Ishikawa (cell line): ENCODE measurements at regions not wholly inside any gene's neighbourhood (a gene's known extent, or its start where the extent isn't known, plus 50 kb on each side); places are given as distances from the start of the nearest gene placed in this dataset.

Experiments
- CEBPB ChIP-seq: IDR thresholded peaks from 2 replicates; pipeline ENCODE4 v1.6.1; 2012
- CREB1 ChIP-seq: IDR thresholded peaks from 2 replicates; pipeline ENCODE4 v1.6.1; 2012; ENCODE audit warnings: low read depth
- EGR1 ChIP-seq: IDR thresholded peaks from 2 replicates; pipeline ENCODE4 v1.6.1; 2012
- EP300 ChIP-seq: IDR thresholded peaks from 2 replicates; pipeline ENCODE4 v1.6.1; 2012; ENCODE audit warnings: borderline replicate concordance
- FOXM1 ChIP-seq: IDR thresholded peaks from 2 replicates; pipeline ENCODE4 v1.6.1; 2012; ENCODE audit warnings: low read depth, borderline replicate concordance
- MAX ChIP-seq: IDR thresholded peaks from 2 replicates; pipeline ENCODE4 v1.6.1; 2012
- NFIC ChIP-seq: IDR thresholded peaks from 2 replicates; pipeline ENCODE4 v1.6.1; 2012
- RAD21 ChIP-seq: IDR thresholded peaks from 2 replicates; pipeline ENCODE4 v1.6.1; 2012; ENCODE audit warnings: low read depth
- TAF1 ChIP-seq: IDR thresholded peaks from 2 replicates; pipeline ENCODE4 v1.6.1; 2012; ENCODE audit warnings: low read depth, mild to moderate bottlenecking
- TCF12 ChIP-seq: IDR thresholded peaks from 2 replicates; pipeline ENCODE4 v1.6.1; 2012; ENCODE audit warnings: low read depth
- TEAD4 ChIP-seq: IDR thresholded peaks from 2 replicates; pipeline ENCODE4 v1.6.1; 2012
- YY1 ChIP-seq: IDR thresholded peaks from 2 replicates; pipeline ENCODE4 v1.6.1; 2012; ENCODE audit warnings: low read depth
- ZBTB7A ChIP-seq: IDR thresholded peaks from 2 replicates; pipeline ENCODE4 v1.6.1; 2012; ENCODE audit warnings: low read depth
- TF ChIP-seq, protein P1 (sequence below): IDR thresholded peaks from 2 replicates; pipeline ENCODE4 v1.6.1; 2012
- TF ChIP-seq, protein P2 (sequence below): IDR thresholded peaks from 2 replicates; pipeline ENCODE4 v1.6.1; 2012; ENCODE audit warnings: low read depth, mild to moderate bottlenecking

GRCh38 chr11:98955551-98955950, 65.2 kb upstream of the CNTN5 start:
- TF ChIP-seq EP300 (no peak), CEBPB (no peak), RAD21 (no peak), FOXM1 (no peak), TCF12 (no peak), MAX (no peak), YY1 (no peak), CREB1 (no peak), TEAD4 (no peak), NFIC (no peak), ZBTB7A (no peak), EGR1 (no peak)
- TF ChIP-seq, protein P1, sequence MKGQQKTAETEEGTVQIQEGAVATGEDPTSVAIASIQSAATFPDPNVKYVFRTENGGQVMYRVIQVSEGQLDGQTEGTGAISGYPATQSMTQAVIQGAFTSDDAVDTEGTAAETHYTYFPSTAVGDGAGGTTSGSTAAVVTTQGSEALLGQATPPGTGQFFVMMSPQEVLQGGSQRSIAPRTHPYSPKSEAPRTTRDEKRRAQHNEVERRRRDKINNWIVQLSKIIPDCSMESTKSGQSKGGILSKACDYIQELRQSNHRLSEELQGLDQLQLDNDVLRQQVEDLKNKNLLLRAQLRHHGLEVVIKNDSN: no peak
- TF ChIP-seq, protein P2, sequence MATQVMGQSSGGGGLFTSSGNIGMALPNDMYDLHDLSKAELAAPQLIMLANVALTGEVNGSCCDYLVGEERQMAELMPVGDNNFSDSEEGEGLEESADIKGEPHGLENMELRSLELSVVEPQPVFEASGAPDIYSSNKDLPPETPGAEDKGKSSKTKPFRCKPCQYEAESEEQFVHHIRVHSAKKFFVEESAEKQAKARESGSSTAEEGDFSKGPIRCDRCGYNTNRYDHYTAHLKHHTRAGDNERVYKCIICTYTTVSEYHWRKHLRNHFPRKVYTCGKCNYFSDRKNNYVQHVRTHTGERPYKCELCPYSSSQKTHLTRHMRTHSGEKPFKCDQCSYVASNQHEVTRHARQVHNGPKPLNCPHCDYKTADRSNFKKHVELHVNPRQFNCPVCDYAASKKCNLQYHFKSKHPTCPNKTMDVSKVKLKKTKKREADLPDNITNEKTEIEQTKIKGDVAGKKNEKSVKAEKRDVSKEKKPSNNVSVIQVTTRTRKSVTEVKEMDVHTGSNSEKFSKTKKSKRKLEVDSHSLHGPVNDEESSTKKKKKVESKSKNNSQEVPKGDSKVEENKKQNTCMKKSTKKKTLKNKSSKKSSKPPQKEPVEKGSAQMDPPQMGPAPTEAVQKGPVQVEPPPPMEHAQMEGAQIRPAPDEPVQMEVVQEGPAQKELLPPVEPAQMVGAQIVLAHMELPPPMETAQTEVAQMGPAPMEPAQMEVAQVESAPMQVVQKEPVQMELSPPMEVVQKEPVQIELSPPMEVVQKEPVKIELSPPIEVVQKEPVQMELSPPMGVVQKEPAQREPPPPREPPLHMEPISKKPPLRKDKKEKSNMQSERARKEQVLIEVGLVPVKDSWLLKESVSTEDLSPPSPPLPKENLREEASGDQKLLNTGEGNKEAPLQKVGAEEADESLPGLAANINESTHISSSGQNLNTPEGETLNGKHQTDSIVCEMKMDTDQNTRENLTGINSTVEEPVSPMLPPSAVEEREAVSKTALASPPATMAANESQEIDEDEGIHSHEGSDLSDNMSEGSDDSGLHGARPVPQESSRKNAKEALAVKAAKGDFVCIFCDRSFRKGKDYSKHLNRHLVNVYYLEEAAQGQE: no peak

- no peak for TF ChIP-seq TCF12
- TF ChIP-seq TAF1: no peak
- TF ChIP-seq FOXM1: no peak
- TF ChIP-seq, protein P2: no peak
- TF ChIP-seq RAD21: no peak
- no peak for TF ChIP-seq CREB1
- TF ChIP-seq EP300: no peak
- TF ChIP-seq, protein P1: no peak
- TF ChIP-seq CEBPB: no peak
- TF ChIP-seq TEAD4: no peak
- no peak for TF ChIP-seq ZBTB7A
- no peak for TF ChIP-seq EGR1
- no peak for TF ChIP-seq YY1
- TF ChIP-seq MAX: no peak
Measured at GRCh38 chr11:98964146-98964545, 56.6 kb upstream of the CNTN5 start.

GRCh38 chr11:98965358-98965757, 55.4 kb upstream of the CNTN5 start:
- TF ChIP-seq, protein P1: no peak
- TF ChIP-seq MAX: no peak
- no peak for TF ChIP-seq YY1
- TF ChIP-seq EGR1: no peak
- TF ChIP-seq EP300: no peak
- TF ChIP-seq NFIC: no peak
- no peak for TF ChIP-seq TEAD4
- TF ChIP-seq ZBTB7A: no peak
- TF ChIP-seq TCF12: no peak

GRCh38 chr11:98965775-98966174, 55.0 kb upstream of the CNTN5 start:
- TF ChIP-seq RAD21 (no peak), FOXM1 (no peak), EGR1 (no peak), TAF1 (no peak), EP300 (no peak), CREB1 (no peak), TCF12 (no peak)

DNA sequence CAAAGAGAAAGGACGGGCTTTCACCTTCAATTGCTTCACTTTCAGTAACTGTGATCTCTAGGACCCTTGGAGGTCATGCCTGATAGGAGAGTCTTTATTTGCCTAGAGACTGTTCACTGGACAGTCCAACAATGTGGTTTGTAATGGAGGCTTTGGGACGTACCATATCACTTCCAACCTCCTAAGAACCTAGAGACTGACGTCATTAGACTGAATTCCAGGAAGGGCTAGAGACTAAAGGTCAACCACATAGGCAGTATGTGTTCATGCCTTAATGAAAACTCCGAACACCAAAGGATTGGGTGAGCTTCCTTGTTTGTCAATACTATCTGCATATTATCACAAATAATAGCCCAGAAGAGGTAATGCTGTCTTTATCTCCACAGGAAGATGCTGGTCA, 53.7 kb upstream of the CNTN5 start:
- TF ChIP-seq FOXM1: no peak
- TF ChIP-seq ZBTB7A: no peak
